GM12875 (cell line): ENCODE measurements at regions not wholly inside any gene's neighbourhood (a gene's known extent, or its start where the extent isn't known, plus 50 kb on each side); places are given as distances from the start of the nearest gene placed in this dataset.

ENCODE experiments used
- H3K4me3 ChIP-seq: one replicate; pipeline ENCODE4 v1.5.1; 2011; ENCODE audit warnings: low read depth, low read length, control low read depth
- TF ChIP-seq, protein P1 (sequence below): IDR thresholded peaks from 2 replicates; pipeline ENCODE4 v1.5.1; 2011; ENCODE audit warnings: low read depth, mild to moderate bottlenecking, control low read depth, inconsistent platforms, low read length, moderate library complexity, borderline replicate concordance; ENCODE audit not compliant: insufficient read depth

DNA sequence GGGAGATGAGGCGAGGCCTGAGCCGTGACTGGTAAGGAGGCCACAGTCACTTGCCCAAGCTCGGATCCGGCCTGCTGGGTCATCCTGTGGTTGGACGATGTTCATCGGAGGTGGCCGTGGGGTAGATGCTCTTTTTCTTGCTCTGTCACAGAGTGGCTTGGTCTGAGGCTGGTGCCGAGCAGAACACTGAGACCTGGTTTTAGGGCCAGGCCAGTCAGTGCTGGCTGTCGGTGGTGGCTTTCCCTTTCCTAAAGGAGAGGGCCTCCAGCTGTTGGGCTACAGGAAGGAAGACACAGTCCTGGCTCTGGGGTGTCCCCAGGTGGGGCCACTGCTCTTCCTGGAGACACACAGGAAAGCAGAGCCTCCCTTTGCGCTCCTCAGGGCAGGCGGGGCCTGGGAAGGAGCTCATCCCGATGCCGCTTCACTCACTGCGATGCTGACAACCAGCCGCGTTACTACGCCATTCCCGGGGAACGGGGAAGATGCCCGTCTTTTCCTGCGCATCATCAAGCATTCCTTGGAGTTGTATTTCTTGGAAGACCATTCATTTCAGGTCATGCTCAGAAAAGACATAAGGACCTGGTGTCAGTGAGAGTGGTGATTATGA lies 254.8 kb upstream of the IRX4 start:
- TF ChIP-seq, protein P1, sequence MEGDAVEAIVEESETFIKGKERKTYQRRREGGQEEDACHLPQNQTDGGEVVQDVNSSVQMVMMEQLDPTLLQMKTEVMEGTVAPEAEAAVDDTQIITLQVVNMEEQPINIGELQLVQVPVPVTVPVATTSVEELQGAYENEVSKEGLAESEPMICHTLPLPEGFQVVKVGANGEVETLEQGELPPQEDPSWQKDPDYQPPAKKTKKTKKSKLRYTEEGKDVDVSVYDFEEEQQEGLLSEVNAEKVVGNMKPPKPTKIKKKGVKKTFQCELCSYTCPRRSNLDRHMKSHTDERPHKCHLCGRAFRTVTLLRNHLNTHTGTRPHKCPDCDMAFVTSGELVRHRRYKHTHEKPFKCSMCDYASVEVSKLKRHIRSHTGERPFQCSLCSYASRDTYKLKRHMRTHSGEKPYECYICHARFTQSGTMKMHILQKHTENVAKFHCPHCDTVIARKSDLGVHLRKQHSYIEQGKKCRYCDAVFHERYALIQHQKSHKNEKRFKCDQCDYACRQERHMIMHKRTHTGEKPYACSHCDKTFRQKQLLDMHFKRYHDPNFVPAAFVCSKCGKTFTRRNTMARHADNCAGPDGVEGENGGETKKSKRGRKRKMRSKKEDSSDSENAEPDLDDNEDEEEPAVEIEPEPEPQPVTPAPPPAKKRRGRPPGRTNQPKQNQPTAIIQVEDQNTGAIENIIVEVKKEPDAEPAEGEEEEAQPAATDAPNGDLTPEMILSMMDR = no peak

DNA sequence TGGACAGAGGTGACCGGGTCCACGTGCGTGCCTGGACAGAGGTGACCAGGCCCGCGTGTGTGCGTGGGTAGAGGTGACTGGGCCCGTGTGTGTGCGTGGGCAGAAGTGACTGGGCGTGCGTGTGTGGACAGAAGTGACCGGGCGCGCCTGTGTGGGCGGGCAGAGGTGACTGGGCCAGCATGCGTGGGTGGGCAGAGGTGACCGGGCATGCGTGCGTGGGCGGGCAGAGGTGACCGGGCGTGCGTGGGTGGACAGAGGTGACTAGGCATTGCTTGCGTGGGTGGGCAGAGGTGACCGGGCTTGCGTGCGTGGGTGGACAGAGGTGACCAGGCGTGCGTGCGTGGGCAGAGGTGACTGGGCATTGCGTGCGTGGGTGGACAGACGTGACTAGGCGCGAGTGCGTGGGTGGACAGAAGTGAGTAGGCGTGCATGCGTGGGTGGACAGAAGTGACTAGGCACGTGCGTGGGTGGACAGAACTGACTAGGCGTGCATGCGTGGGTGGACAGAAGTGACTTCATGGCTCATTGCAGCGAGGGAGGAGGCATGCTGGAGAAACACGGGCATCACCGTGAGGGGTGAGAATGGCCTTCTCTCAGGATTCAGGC lies 254.1 kb upstream of the IRX4 start:
- H3K4me3 ChIP-seq = no peak overlapping the region
- TF ChIP-seq, protein P1 = no peak

More for the DNA sequence above, 254.8 kb upstream of the IRX4 start:
- H3K4me3 ChIP-seq = no peak overlapping the region

DNA sequence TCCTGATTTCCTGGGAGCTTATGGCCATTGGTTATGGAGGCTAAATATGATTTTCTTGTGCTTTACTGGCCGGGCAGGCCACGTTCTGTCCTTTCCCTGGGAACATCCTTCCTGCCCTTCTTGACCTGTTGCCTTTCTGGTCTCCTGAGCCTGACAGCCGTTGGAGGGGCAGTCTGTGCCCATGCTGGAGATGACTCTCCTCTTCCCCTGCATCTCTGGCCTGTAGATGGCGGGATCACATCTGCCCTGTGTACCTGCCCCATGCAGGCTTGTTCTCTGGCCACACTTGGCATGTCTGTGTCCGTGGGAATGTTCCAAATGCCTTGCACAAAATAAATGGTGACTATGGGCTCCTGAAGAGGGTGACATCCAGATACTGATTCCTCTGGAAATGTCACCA lies 253.1 kb upstream of the IRX4 start:
- no peak overlapping the region for H3K4me3 ChIP-seq
- TF ChIP-seq, protein P1 = no peak

DNA sequence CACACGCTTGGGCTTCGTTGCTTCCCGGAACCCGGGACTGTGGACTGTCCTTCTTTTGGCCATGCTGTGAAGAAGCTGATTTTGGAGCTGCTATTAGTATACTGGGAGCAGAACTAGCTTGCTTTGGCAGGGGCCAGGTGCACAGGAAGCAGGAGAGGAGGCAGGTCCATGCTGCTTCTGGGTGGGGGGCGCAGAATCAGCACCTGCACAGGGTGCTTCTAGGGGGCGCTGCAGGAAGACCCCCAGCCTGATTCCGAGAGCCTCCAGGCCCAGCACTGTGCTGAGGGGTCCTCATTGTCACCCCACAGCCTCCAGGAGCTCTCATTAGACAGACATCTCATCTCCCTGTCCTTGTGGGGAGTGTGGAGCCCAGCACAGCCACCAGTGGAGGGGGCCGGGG lies 252.6 kb upstream of the IRX4 start:
- TF ChIP-seq, protein P1 = no peak
- no peak overlapping the region for H3K4me3 ChIP-seq

DNA sequence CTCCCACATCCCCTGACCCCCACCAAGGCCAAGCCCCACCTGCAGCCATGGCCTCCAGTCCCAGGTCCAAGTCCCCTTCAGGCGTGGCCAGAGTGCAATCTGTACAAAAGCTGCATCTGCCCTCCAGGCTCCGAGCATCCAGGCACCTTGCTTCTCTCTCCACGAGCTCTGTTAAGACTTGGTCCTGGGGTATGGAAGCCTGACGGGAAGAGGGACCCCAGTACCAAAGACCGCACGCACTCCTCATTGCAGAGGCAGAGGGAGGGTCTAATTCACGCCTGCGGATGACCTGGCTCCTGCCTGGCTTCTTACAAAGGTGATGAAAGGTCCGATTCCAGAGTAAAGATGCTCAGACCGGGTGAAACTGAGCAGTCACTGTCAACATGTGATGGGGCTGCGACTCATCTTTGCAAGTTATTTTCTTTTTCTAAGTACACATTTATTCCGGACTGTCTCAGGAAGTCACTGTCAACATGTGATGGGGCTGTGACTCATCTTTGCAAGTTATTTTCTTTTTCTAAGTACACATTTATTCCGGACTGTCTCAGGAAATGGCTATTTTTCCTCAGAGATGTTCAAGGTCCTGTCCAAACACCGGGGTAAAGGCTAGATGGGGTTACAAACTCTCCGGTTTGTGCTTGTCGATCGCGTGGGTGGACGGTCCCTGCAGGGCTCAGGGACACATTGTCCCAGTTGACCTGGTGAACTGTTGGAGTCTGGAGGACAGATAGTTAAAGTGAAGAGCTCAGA lies 252.0 kb upstream of the IRX4 start:
- TF ChIP-seq, protein P1 = no peak
- H3K4me3 ChIP-seq = no peak overlapping the region

DNA sequence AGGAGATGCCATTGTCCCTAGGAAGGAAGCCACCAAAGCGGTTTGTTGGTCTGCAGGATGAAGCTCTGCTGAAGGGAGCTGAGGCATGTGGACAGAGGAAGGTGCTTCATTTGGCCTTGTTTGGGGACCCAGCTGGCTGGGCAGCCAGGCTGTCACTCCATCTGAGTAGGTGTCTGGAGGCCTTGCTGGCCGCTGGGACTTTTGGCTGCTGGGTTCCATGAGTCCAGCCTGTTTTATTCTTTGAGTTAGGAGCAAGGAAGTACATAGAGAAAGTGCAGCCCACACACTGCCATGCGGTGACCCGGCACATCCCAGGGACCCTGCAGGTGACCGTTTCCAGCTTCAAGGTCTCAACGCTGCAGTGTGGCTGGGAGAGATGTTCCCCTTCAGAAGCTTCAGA lies 251.2 kb upstream of the IRX4 start:
- TF ChIP-seq, protein P1 = no peak
- no peak overlapping the region for H3K4me3 ChIP-seq
